DOHH2 (cell line): ENCODE measurements at regions not wholly inside any gene's neighbourhood (a gene's known extent, or its start where the extent isn't known, plus 50 kb on each side); places are given as distances from the start of the nearest gene placed in this dataset.

ENCODE experiments used
- H3F3A ChIP-seq: fragments of 200-600 bp; sonication (generic), shearing (Covaris generic); 2 replicates; pipeline ENCODE4 v1.6.0; 2016; ENCODE audit warnings: antibody characterized with exemption, mild to moderate bottlenecking; ENCODE audit not compliant: control insufficient read depth, insufficient read depth
- H3K27ac ChIP-seq: fragments of 200-600 bp; sonication (generic); 2 replicates; pipeline ENCODE4 v1.5.1; 2014; ENCODE audit warnings: low read depth, mild to moderate bottlenecking, low read length, moderate library complexity
- H3K27me3 ChIP-seq: fragments of 200-600 bp; sonication (generic); 2 replicates; pipeline ENCODE4 v1.6.1; 2014; ENCODE audit warnings: mild to moderate bottlenecking, low read length, mixed read lengths; ENCODE audit not compliant: control insufficient read depth
- H3K36me3 ChIP-seq: fragments of 200-600 bp; sonication (generic); 2 replicates; pipeline ENCODE4 v1.6.1; 2014; ENCODE audit warnings: mild to moderate bottlenecking, low read length, moderate library complexity, mixed read lengths; ENCODE audit not compliant: control insufficient read depth
- H3K4me1 ChIP-seq: fragments of 200-600 bp; sonication (generic); 2 replicates; pipeline ENCODE4 v1.6.1; 2014; ENCODE audit warnings: mild to moderate bottlenecking, low read length, mixed read lengths; ENCODE audit not compliant: control insufficient read depth
- H3K4me2 ChIP-seq: fragments of 200-600 bp; sonication (generic); 2 replicates; pipeline ENCODE4 v1.6.0; 2014; ENCODE audit warnings: mild to moderate bottlenecking, low read length, moderate library complexity
- H3K4me3 ChIP-seq: fragments of 200-600 bp; sonication (generic); 2 replicates; pipeline ENCODE4 v1.5.1; 2014; ENCODE audit warnings: mild to moderate bottlenecking, low read length, mixed read lengths
- H3K79me2 ChIP-seq: fragments of 200-600 bp; sonication (generic); 2 replicates; pipeline ENCODE4 v1.6.1; 2014; ENCODE audit warnings: mild to moderate bottlenecking, low read length, mixed read lengths; ENCODE audit not compliant: control insufficient read depth
- H3K9me2 ChIP-seq: fragments of 200-600 bp; sonication (generic); replicated peaks from 2 replicates; pipeline ENCODE4 v1.6.1; 2014; ENCODE audit warnings: mild to moderate bottlenecking, low read length, mixed read lengths; ENCODE audit not compliant: control insufficient read depth
- H3K9me3 ChIP-seq: fragments of 200-600 bp; sonication (generic); 2 replicates; pipeline ENCODE4 v1.6.1; 2014; ENCODE audit warnings: antibody characterized with exemption, low read length, mixed read lengths; ENCODE audit not compliant: control insufficient read depth, insufficient read depth
- H4K20me1 ChIP-seq: fragments of 200-600 bp; sonication (generic); 2 replicates; pipeline ENCODE4 v1.6.0; 2014; ENCODE audit warnings: low read depth, mild to moderate bottlenecking, antibody characterized with exemption, low read length, moderate library complexity; ENCODE audit not compliant: control insufficient read depth, insufficient read depth
- EZH2phosphoT487 ChIP-seq: fragments of 200-600 bp; sonication (generic); IDR thresholded peaks from 2 replicates; pipeline ENCODE4 v1.6.1; 2017; ENCODE audit warnings: borderline replicate concordance, mild to moderate bottlenecking, antibody characterized with exemption, low read length, moderate library complexity, mixed read lengths
- TF ChIP-seq, protein P1 (sequence below): fragments of 200-600 bp; sonication (generic); IDR thresholded peaks from one replicate; pipeline ENCODE4 v1.5.1; 2014; ENCODE audit warnings: antibody characterized with exemption, mild to moderate bottlenecking, low read depth, low read length; ENCODE audit not compliant: poor library complexity, severe bottlenecking

DNA sequence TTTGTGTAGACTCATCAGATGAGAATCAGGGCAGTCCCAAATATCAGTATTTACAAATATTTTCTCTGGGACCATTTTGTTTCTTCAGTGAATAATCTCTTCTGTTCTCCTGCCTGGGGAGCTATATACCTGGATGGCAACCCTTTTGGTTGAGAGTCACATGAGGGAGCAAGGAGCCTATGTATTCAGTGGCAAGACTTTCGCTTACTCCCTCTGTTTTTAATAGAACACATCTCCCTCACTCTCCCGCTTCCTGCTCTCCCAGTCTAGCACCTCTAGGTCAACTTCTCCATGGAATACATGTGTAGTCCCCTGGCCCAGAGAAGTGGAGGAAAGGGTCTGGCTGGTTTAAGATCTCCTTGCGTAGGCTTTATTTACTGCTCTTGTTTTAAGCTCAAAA, 600.3 kb downstream of the CCDC85A start:
- no peaks in the 10 kb centered on the region for H3K27me3 ChIP-seq
- H3K27ac ChIP-seq: no peak overlapping the region
- H3K4me1 ChIP-seq: no peaks in the 10 kb centered on the region
- H3K36me3 ChIP-seq: no peaks in the 10 kb centered on the region
- H4K20me1 ChIP-seq: no peaks in the 10 kb centered on the region
- H3K4me3 ChIP-seq: no peak overlapping the region
- no peak for TF ChIP-seq EZH2phosphoT487
- H3F3A ChIP-seq: no peaks in the 10 kb centered on the region
- H3K79me2 ChIP-seq: no peaks in the 10 kb centered on the region
- H3K9me2 ChIP-seq: no peaks in the 10 kb centered on the region
- no peaks in the 10 kb centered on the region for H3K9me3 ChIP-seq
- no peak overlapping the region for H3K4me2 ChIP-seq

DNA sequence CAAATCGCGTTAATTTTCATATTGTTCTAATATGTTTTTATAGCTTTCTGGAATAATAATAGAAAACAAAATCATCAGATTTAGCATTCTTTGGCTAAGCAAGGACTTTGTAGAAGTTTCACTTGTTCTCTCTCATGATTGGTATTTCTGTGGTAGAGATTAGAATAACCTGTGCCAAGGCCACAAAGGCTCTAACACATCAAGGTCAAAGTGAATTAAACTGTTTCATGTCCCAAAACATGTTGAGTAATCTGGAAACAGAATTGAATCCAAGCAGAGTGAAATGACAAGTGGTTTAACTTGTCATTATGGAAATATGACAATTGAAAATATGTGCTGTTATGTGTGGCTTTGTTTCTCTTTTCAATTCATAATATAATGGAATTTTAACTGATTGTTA, 617.4 kb downstream of the CCDC85A start:
- no peaks in the 10 kb centered on the region for H3K4me1 ChIP-seq
- H3K79me2 ChIP-seq: no peaks in the 10 kb centered on the region
- H3F3A ChIP-seq: no peaks in the 10 kb centered on the region
- H3K4me2 ChIP-seq: no peak overlapping the region
- no peaks in the 10 kb centered on the region for H3K27me3 ChIP-seq
- TF ChIP-seq, protein P1, sequence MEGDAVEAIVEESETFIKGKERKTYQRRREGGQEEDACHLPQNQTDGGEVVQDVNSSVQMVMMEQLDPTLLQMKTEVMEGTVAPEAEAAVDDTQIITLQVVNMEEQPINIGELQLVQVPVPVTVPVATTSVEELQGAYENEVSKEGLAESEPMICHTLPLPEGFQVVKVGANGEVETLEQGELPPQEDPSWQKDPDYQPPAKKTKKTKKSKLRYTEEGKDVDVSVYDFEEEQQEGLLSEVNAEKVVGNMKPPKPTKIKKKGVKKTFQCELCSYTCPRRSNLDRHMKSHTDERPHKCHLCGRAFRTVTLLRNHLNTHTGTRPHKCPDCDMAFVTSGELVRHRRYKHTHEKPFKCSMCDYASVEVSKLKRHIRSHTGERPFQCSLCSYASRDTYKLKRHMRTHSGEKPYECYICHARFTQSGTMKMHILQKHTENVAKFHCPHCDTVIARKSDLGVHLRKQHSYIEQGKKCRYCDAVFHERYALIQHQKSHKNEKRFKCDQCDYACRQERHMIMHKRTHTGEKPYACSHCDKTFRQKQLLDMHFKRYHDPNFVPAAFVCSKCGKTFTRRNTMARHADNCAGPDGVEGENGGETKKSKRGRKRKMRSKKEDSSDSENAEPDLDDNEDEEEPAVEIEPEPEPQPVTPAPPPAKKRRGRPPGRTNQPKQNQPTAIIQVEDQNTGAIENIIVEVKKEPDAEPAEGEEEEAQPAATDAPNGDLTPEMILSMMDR: no peak
- TF ChIP-seq EZH2phosphoT487: no peak
- no peaks in the 10 kb centered on the region for H3K9me2 ChIP-seq
- H3K36me3 ChIP-seq: no peaks in the 10 kb centered on the region
- H3K4me3 ChIP-seq: no peak overlapping the region
- no peak overlapping the region for H3K27ac ChIP-seq
- no peaks in the 10 kb centered on the region for H4K20me1 ChIP-seq
- no peaks in the 10 kb centered on the region for H3K9me3 ChIP-seq

DNA sequence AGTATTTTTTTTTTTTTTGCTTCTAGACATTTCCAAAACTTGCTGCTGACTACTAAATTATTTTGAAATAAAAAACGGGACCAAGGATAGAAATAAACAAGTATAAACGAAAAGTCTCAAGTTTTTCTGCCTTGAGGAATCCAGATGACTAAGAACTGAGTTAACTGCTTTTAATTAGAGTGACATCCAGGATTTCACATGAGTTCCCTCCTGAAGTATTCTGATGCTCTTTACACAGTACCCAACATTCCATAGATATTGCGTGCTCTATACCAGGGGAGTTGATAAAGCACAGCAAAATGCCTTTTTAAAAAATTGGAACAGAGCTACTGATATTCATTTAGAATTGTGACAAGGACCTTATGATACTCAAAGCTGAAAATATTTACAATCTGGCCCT, 618.0 kb downstream of the CCDC85A start:
- no peaks in the 10 kb centered on the region for H3F3A ChIP-seq
- H3K79me2 ChIP-seq: no peaks in the 10 kb centered on the region
- H4K20me1 ChIP-seq: no peaks in the 10 kb centered on the region
- no peaks in the 10 kb centered on the region for H3K4me1 ChIP-seq
- H3K27ac ChIP-seq: no peak overlapping the region
- no peaks in the 10 kb centered on the region for H3K9me3 ChIP-seq
- H3K27me3 ChIP-seq: no peaks in the 10 kb centered on the region
- no peaks in the 10 kb centered on the region for H3K36me3 ChIP-seq
- no peak overlapping the region for H3K4me3 ChIP-seq
- no peaks in the 10 kb centered on the region for H3K9me2 ChIP-seq
- TF ChIP-seq, protein P1: no peak
- TF ChIP-seq EZH2phosphoT487: no peak
- no peak overlapping the region for H3K4me2 ChIP-seq

DNA sequence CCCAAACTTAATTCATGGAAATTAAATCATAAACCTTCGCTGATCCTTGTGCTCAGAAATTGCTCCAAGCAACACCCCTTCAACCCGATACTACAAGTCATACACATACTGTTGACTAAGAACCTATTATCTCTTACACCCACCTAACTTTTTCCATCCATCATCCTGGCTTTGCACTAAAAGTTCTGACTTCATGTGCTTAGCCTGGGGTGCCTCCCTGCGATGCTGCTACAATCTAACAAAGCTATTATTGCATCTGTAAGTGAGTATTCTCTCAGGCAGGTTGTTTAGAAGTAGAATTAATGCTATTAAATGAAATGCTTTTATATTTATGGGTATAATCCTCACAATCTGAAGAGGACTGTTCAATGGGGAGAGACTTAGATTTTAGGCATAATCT, 619.8 kb downstream of the CCDC85A start:
- no peaks in the 10 kb centered on the region for H3K9me2 ChIP-seq
- H3K4me1 ChIP-seq: no peaks in the 10 kb centered on the region
- no peaks in the 10 kb centered on the region for H3K79me2 ChIP-seq
- no peaks in the 10 kb centered on the region for H3K27me3 ChIP-seq
- H3K36me3 ChIP-seq: no peaks in the 10 kb centered on the region
- H3K4me2 ChIP-seq: no peak overlapping the region
- TF ChIP-seq, protein P1: no peak
- TF ChIP-seq EZH2phosphoT487: no peak
- no peaks in the 10 kb centered on the region for H4K20me1 ChIP-seq
- no peaks in the 10 kb centered on the region for H3F3A ChIP-seq
- no peak overlapping the region for H3K27ac ChIP-seq
- no peaks in the 10 kb centered on the region for H3K9me3 ChIP-seq
- H3K4me3 ChIP-seq: no peak overlapping the region
